Urinary bladder (tissue), 3 donors: ENCODE measurements at regions not wholly inside any gene's neighbourhood (a gene's known extent, or its start where the extent isn't known, plus 50 kb on each side); places are given as distances from the start of the nearest gene placed in this dataset.
"Not testable (repeated sequence)": the region's sequence is repeated elsewhere in the genome, so short reads cannot be mapped to it uniquely, and the experiment has no call there.

Source experiments
- DNase-seq: peaks from one replicate; pipeline ENCODE4 v3.0.0-alpha.2; 2015; ENCODE audit errors: extremely low spot score
- H3K27ac ChIP-seq: one replicate; pipeline ENCODE4 v1.5.1; 2013; ENCODE audit warnings: low read depth, mild to moderate bottlenecking, moderate library complexity
- H3K36me3 ChIP-seq: one replicate; pipeline ENCODE4 v1.6.1; 2013; ENCODE audit warnings: mild to moderate bottlenecking, moderate library complexity; ENCODE audit not compliant: insufficient read depth
- H3K4me1 ChIP-seq: one replicate; pipeline ENCODE4 v1.6.1; 2013; ENCODE audit warnings: mild to moderate bottlenecking, moderate library complexity; ENCODE audit not compliant: insufficient read depth
- H3K4me3 ChIP-seq: one replicate; pipeline ENCODE4 v1.5.1; 2013; ENCODE audit warnings: low read depth, low read length
- WGBS: extraction: QIAGEN DNeasy Blood & Tissue Kit; methylation state at CpG from one replicate; pipeline ENCODE4 v1.1.7; 2013; 5-methylcytosine and 5-hydroxymethylcytosine counted together
- donor health status: healthy with polysubstance abuse.
- donor health status: healthy.

DNA sequence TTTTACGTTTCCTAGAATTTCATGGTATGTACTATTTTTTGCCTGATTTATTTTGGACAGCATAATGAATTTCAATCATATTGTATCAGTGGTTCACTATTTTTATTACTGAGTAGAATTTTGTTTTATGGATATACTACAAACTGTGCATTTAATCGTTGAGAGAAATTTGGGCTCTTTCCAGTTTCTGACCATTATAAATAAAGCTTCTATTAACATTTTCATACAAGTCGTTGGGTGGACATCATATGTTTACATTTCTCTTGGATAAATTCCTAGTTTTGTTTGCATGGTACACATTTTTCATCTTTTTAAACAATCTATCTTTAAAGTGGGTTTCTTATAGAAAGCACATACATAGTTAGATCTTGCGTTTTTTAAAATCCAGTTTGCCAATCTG is 472.7 kb upstream of the MAGEB18 start:
- H3K4me1 ChIP-seq: no peaks in the 10 kb centered on the region
- no peak overlapping the region for H3K27ac ChIP-seq
- DNase-seq: no peak
- H3K36me3 ChIP-seq: no peaks in the 10 kb centered on the region
- H3K4me3 ChIP-seq: no peak overlapping the region
- WGBS: 52% methylated on average over 4 of the region's 4 CpGs

DNA sequence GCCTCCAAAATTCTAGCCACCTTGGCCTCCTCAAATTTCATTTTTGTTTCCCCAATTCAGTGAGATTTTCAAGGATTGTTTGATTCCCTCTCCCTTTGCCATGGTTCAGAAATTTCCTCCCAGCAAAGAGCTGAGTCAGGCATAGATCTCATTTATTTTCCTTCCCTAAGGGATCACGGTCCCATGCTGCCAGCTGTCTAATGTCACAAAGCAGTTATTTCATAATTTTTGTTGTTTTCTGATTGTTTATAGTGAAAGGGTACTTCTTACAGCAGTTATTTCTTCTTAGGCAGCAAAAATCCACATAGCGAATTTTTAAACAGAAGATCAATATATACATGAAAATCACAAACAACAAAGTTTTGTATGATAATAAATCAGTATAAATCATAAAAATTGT is 470.5 kb upstream of the MAGEB18 start:
- H3K27ac ChIP-seq: no peak overlapping the region
- H3K4me3 ChIP-seq: no peak overlapping the region
- no peaks in the 10 kb centered on the region for H3K4me1 ChIP-seq
- WGBS: 61% methylated on average over 2 of the region's 2 CpGs
- no peaks in the 10 kb centered on the region for H3K36me3 ChIP-seq
- no peak for DNase-seq

GRCh38 chrX:25674776-25675175 is 463.4 kb upstream of the MAGEB18 start:
- 74% methylated on average over 3 of the region's 3 CpGs for WGBS
- Histone ChIP-seq H3K4me1 (no peaks in the 10 kb centered on the region), H3K36me3 (no peaks in the 10 kb centered on the region), H3K4me3 (no peak overlapping the region), H3K27ac (no peak overlapping the region)
- no peak for DNase-seq

DNA sequence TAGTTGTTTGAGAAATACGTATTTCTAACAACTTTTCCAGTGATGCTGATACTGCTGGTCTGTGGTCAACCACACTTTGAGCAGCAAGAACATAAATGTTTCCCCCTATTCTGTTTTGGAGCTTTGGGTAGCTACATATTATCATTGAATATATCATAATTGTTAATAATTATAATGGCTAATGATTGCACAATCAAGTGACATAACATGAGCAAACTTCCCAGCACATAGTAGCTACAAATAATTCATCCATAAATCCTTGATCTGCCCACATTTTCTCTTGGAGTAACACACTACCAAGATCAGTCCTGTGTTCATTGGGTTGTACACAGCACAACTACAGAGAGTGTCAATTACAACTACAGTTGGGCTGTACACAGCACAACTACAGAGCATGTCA is 436.3 kb upstream of the MAGEB18 start:
- Histone ChIP-seq H3K27ac (no peak overlapping the region), H3K4me3 (no peak overlapping the region), H3K4me1 (no peaks in the 10 kb centered on the region), H3K36me3 (no peaks in the 10 kb centered on the region)
- no peak for DNase-seq
- 94% methylated on average over 1 of the region's 1 CpG for WGBS

DNA sequence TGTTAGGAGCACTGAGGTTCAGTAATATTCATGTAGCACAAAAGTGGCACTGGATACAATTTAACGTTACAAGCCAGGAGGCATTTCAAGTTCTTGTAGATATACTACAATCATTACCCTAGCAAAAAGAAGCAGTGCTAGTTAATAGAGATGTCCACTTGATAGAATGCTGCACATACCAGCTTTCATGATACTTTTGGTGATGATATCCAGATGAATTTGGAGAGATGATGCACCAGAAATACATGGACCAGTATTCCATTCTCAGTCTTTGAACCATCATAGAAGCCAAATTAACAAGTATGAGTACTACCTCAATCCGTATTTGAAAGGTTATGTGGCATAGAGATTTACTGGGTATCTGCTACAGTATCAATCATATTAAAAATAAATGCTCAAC is 421.0 kb upstream of the MAGEB18 start:
- WGBS: 66% methylated on average over 2 of the region's 2 CpGs
- no peak overlapping the region for H3K27ac ChIP-seq
- no peak overlapping the region for H3K4me3 ChIP-seq
- DNase-seq: no peak
- H3K36me3 ChIP-seq: no peaks in the 10 kb centered on the region
- no peaks in the 10 kb centered on the region for H3K4me1 ChIP-seq

DNA sequence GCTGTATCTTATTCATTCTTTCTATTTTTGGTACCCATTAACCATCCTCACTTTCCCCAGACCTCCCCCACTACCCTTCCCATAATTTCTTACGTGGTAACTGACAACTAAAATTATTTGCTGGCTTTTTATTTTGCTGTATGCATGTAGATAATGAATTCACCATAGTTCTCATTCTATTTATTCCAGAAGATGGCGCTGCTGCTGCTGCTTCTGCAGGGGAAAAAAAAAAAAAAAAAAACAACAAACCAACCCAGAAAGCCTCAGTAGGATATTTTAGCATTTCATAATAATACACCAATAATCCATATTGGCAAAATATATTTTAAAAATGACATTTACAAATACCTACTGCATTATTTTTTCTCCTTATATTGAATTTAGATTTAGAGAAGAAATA is 416.6 kb upstream of the MAGEB18 start:
- Histone ChIP-seq H3K36me3 (no peaks in the 10 kb centered on the region), H3K27ac (no peak overlapping the region), H3K4me1 (no peaks in the 10 kb centered on the region), H3K4me3 (no peak overlapping the region)
- no peak for DNase-seq
- 22% methylated on average over 2 of the region's 2 CpGs for WGBS

DNA sequence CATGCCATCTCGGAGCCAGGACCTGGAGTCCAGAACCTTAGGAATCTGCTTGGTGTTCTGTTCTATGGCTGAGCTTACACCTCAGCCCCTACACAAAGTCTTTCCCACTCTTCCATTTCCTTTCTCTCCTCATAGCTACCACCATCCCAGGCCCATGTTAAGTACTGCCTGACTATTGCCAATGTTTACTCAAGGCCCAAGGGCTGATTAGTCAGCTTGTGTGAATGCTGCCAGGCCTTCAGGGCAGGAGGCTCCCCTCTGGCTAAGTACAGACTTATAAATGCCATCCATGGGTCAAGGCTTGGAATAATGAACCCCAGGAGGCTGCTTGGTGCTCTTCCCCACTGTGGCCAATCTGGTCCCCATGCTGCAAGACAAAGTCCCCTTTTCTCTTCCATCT is 411.6 kb upstream of the MAGEB18 start:
- Histone ChIP-seq H3K4me3 (no peak overlapping the region), H3K27ac (no peak overlapping the region), H3K4me1 (no peaks in the 10 kb centered on the region), H3K36me3 (no peaks in the 10 kb centered on the region)
- no peak for DNase-seq
- 96% methylated on average over 1 of the region's 1 CpG for WGBS

DNA sequence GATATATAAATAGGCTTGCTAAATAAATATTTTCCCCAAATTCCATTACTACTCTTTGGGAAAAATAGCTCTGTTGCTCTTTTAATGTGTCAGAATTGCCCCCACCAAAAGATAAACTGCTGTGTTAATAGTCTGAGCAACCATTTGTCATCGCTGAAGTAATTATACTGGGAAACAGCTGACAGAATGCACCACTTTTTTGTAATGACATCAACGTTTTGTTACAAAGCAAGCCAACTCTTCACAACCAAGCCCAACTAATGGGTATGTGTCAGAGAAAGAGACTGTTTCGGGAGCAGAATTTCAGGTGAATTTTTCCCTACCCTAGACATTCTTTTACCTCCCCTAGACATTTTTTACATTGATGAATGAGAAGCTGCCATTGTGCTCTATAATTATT is 405.0 kb upstream of the MAGEB18 start:
- no peak overlapping the region for H3K4me3 ChIP-seq
- WGBS: 68% methylated on average over 3 of the region's 3 CpGs
- no peak for DNase-seq
- no peak overlapping the region for H3K27ac ChIP-seq
- no peaks in the 10 kb centered on the region for H3K4me1 ChIP-seq
- H3K36me3 ChIP-seq: no peaks in the 10 kb centered on the region

DNA sequence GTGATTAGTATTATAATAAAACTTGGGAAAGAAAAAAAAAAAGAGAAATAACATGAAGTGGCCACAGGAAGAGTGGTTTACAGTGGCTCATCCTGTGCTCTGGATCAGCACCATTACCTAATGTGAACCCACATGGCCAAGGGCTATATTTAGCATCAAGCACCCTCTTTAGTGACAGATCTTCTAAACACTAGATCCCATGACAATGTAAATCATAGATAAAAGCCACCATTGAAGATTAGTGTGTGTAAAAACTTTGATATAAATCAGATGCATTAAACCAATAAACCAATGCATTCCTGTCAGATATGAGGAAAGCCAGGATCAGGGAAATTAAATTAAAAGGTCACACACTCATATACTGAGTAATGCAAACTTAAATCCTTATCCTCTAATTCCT is 400.6 kb upstream of the MAGEB18 start:
- H3K36me3 ChIP-seq: no peaks in the 10 kb centered on the region
- no peak overlapping the region for H3K27ac ChIP-seq
- no peak overlapping the region for H3K4me3 ChIP-seq
- DNase-seq: no peak
- no peaks in the 10 kb centered on the region for H3K4me1 ChIP-seq

DNA sequence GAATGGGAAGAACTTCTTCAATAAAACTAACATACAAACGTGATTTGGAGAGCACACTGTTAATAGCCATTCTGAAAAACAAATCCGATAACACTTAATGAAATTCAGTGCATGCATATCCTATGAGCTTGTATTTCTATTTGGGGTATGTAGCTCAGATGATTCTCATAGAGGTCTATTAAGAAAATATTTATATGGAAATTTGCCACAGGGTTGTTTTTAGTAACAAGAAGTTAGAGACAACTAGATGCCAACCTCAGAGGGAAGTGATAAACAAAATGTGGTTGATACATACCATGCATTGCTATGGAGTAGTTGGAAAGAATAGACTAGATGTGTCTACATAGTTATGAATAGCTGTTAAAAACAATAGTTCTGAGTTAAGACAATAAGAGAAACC is 395.8 kb upstream of the MAGEB18 start:
- Histone ChIP-seq H3K36me3 (no peaks in the 10 kb centered on the region), H3K4me3 (no peak overlapping the region), H3K4me1 (no peaks in the 10 kb centered on the region), H3K27ac (no peak overlapping the region)
- DNase-seq: no peak
- WGBS: 14% methylated on average over 2 of the region's 2 CpGs

DNA sequence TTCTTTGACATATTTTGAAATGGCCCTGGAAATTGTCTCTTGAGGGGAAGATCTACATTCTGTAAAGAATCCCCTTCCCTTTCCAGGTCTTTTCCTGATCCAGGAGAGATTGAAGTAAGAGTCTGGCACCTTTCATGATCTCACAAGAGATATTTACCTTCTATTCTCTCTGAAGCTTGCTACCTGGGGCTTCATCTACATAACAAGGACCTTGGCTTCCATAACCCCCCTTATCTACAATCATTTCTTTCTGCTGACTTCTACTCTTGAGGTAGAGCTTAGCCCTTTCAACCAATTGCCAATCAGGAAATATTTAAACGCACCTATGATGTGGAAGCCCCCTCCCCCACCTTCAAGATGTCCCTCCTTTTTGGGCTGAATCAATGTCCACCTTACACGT is 383.7 kb upstream of the MAGEB18 start:
- Histone ChIP-seq H3K4me3 (no peak overlapping the region), H3K4me1 (no peaks in the 10 kb centered on the region), H3K36me3 (no peaks in the 10 kb centered on the region), H3K27ac (no peak overlapping the region)
- DNase-seq: no peak
- WGBS: 78% methylated on average over 2 of the region's 2 CpGs

DNA sequence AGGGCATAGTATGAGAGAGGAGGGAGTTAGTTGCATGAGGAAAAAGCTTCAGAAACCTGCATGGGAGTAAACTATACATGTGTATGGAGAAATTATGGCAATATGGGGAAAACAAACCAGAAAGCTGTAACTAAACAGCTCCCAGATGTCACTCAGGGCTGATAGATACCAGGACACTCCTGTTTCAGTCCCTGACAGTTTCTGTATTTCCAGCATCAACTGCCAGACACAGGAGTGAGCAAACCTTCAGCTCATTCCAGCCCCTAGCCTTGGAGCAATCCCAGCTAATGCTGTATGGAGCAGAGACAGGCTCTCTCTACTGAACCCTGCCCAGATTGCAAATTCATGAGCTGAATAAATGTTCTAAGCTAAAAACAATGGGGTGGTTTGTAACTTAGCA is 382.9 kb upstream of the MAGEB18 start:
- no peak overlapping the region for H3K4me3 ChIP-seq
- no peaks in the 10 kb centered on the region for H3K36me3 ChIP-seq
- H3K4me1 ChIP-seq: no peaks in the 10 kb centered on the region
- H3K27ac ChIP-seq: no peak overlapping the region
- no peak for DNase-seq

DNA sequence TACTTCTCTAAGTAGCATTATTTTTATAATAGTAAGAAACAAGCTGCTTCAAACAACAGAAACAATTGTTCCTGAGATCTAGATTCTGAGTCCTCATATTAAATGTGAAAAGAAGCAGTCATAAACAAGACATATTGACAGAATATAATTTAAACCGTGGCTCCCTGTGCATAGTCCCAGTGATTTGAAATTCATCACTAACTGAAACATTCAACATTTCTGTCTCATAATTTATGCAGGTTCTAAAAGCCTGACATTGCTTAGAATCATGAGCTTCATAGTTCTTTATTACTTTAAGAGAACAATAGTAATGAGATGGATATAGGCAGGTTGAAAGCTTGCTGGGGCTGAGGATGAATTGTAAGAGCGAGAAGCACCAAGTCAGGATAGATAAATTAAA is 375.5 kb upstream of the MAGEB18 start:
- H3K4me3 ChIP-seq: no peak overlapping the region
- 84% methylated on average over 2 of the region's 2 CpGs for WGBS
- no peak for DNase-seq
- H3K36me3 ChIP-seq: no peaks in the 10 kb centered on the region
- no peaks in the 10 kb centered on the region for H3K4me1 ChIP-seq
- H3K27ac ChIP-seq: no peak overlapping the region

DNA sequence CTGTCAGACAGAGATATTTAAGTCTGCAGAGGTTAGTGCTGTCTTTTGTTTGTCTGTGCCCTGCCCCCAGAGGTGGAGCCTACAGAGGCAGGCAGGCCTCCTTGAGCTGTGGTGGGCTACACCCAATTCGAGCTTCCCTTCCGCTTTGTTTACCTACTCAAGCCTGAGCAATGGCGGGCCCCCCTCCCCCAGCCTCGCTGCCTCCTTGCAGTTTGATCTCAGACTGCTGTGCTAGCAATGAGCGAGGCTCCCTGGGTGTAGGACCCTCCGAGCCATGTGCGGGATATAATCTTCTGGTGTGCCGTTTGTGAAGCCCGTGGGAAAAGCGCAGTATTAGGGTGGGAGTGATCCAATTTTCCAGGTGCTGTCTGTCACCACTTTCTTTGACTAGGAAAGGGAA is 366.3 kb upstream of the MAGEB18 start:
- DNase-seq, H3K36me3 ChIP-seq, H3K27ac ChIP-seq, H3K4me3 ChIP-seq, H3K4me1 ChIP-seq: not testable (repeated sequence)
- WGBS: 92% methylated on average over 10 of the region's 10 CpGs

DNA sequence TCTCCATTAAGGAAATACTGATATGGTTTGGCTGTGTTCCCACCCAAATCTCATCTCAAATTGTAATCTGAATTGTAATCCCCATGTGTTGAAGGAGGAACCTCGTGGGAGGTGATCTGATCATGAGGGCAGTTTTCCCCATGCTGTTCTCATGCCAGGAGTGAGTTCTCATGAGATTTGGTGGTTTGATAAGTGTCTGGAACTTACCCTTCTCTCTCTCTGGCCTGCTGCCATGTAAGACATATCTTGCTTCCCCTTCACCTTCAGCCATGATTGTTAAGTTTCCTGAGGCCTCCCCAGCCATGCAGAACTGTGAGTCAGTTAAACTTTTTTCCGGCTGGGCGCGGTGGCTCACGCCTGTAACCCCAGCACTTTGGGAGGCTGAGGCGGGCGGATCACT is 340.3 kb upstream of the MAGEB18 start:
- H3K4me3 ChIP-seq, H3K36me3 ChIP-seq, DNase-seq, H3K4me1 ChIP-seq, H3K27ac ChIP-seq: not testable (repeated sequence)
- 85% methylated on average over 7 of the region's 7 CpGs for WGBS
